ENCODE measurements at regions not wholly inside any gene's neighbourhood (a gene's known extent, or its start where the extent isn't known, plus 50 kb on each side); places are given as distances from the start of the nearest gene placed in this dataset.

DNA sequence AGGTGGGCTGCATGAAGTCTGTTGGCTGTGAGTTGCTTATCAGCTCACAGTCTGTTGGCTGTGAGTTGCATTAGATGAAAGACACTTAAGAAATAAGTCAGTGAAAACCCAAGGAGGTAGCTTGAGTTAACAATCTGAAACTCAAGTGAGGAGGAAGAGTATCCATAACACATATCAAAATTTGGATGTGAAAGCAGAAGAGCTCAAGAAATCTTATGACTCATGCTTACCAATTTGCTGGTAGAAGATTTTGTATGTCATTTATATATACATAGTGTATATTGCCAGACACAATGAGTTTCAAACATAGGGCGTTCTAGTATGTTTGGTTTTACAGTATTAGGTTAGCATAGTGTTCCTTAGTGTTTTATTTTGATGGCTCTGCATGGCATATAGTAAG, 107.4 kb downstream of the DDIT4L start:
- POLR2A ChIA-PET: no interaction called here
- ATAC-seq (no peak), DNase-seq (no peak)
- Mint-ChIP-seq H3K27me3 (ENCODE audit: low read depth) (no peaks in the 10 kb centered on the region), H3K36me3 (ENCODE audit: low read depth) (no peaks in the 10 kb centered on the region), H3K4me1 (ENCODE audit: low read depth) (no peaks in the 10 kb centered on the region), H3K9me3 (ENCODE audit: insufficient read depth) (no peaks in the 10 kb centered on the region), H3K4me3 (no peak overlapping the region), H3K27ac (no peak overlapping the region)
- CTCF ChIA-PET: interaction anchor here (1.0 to 6.6 kb wide), 4 partner anchors 10 to 84 kb away, joined by 3 to 57 read pairs (median 6); no protein-coding TSS in a partner anchor

DNA sequence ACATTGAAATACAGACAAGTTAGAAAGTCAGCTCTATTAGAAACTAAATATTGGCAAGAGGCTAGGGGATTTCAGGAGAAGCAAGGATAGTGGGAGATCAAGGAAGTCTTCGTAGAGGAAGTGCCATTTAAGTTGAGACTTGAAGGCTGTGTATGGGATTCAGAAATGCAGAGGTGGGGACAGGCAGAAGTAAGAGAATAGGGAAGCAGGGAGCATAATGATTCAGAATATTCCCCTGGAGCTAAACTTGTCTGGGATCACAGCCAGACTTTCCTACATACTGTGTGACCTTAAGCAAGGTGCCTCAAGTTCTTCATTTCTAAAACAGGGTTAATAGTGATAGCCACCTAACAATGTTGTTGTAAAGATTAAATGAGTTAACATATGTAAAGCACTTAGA, 108.8 kb downstream of the DDIT4L start:
- no peaks in the 10 kb centered on the region for H3K36me3 Mint-ChIP-seq (ENCODE audit: low read depth)
- H3K4me1 Mint-ChIP-seq (ENCODE audit: low read depth): no peaks in the 10 kb centered on the region
- H3K9me3 Mint-ChIP-seq (ENCODE audit: insufficient read depth): no peaks in the 10 kb centered on the region
- H3K27ac Mint-ChIP-seq: no peak overlapping the region
- H3K27me3 Mint-ChIP-seq (ENCODE audit: low read depth): no peaks in the 10 kb centered on the region
- CTCF ChIA-PET: interaction anchor here (0.9 to 6.6 kb wide), 2 partner anchors 11 to 14 kb away, joined by 3 to 57 read pairs; no protein-coding TSS in a partner anchor
- no peak overlapping the region for H3K4me3 Mint-ChIP-seq
- ATAC-seq (no peak), DNase-seq (no peak)
- POLR2A ChIA-PET: no interaction called here

DNA sequence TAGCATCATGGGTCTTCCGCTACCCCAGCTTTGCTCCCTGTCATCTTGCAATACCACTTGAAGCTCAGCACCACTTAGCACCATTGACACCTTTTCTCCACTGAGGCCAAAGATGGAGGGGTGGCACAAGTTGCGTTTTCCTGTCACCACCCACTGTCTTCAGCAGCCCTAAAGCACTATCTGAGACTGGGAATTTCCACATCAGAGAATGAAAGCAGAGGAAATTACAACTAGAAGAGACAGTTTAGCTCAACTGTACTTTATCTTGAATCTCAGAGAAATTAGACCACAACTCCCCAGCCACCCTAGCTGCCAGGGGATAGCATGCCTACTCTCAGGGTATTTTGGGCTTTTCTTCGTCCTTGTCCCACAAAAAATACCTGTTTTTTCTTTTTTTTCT, 111.0 kb downstream of the DDIT4L start:
- POLR2A ChIA-PET: interaction anchor here (0.6 kb wide), 1 partner anchor 117 kb away, joined by 10 read pairs; no protein-coding TSS in a partner anchor
- CTCF ChIA-PET: interaction anchor here (1.0 to 6.6 kb wide), 3 partner anchors 13 to 220 kb away, joined by 3 to 57 read pairs (median 4); no protein-coding TSS in a partner anchor
- DNase-seq: no peak
- Mint-ChIP-seq H3K4me1 (ENCODE audit: low read depth) (no peaks in the 10 kb centered on the region), H3K4me3 (no peak overlapping the region), H3K9me3 (ENCODE audit: insufficient read depth) (no peaks in the 10 kb centered on the region), H3K27me3 (ENCODE audit: low read depth) (peaks cover 5% of the 10 kb centered on the region), H3K27ac (no peak overlapping the region), H3K36me3 (ENCODE audit: low read depth) (no peaks in the 10 kb centered on the region)
- no peak for ATAC-seq

DNA sequence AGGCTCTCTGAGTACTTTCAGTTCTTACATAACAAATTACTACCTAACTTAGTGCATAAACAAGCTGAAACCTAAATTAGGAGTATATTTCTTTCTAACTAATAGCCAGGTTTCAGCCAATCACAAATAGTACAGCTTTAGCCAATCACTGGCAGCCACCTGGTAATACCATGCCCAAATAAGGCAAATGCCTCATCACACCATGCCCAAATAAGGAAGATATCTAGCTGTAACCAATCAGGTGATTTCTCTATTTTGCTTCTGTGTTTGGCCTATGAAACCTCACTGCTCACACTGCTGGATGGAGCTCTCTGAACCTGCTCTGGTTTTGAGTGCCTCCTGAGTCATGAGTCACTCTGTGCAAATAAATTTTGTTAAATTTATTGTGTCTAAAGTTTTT, 113.5 kb downstream of the DDIT4L start:
- DNase-seq: no peak
- Mint-ChIP-seq H3K4me3 (no peak overlapping the region), H3K9me3 (ENCODE audit: insufficient read depth) (no peaks in the 10 kb centered on the region), H3K27me3 (ENCODE audit: low read depth) (peaks cover 13% of the 10 kb centered on the region), H3K27ac (no peak overlapping the region), H3K36me3 (ENCODE audit: low read depth) (no peaks in the 10 kb centered on the region), H3K4me1 (ENCODE audit: low read depth) (no peaks in the 10 kb centered on the region)
- no peak for ATAC-seq
- ChIA-PET POLR2A (no interaction called here), CTCF (interaction anchor here (0.9 to 1.3 kb wide), 2 partner anchors 16 to 17 kb away, joined by 3 to 5 read pairs; no protein-coding TSS in a partner anchor)

DNA sequence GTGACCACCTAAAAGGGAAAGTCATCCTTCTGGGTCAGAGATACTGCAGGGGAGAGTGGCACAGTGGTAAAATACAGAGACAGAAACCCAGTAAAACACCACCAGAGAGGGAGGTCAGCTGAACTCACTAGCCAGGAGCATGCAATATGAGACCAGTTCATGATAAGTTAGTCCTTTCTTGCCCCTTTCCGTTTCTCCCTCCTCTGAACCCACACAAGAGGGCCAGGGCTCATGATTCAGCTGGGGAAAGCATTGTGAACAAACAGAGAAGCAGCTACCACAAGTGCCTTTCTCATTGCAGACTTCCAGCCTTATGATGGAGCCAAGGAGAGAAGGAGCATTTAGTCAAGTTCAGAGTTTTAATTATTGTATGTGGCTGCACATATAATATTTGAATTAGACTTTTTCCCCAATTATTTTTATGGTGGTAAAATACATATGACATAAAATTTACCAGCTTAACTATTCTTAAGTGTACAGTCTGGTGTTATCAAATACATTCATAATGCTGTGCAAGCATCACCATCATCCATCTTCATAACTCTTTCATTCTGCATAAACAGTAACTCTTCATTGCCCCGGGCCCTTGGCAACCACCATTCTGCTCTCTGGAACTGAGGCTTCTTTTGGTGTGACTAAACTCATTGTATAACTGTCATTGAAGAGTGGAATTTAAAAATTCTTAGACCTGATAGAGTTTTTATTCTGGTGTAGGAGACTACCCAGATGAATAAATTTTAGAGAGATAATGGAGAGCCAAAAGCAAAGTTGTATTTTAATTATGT, 114.6 kb downstream of the DDIT4L start:
- no peaks in the 10 kb centered on the region for H3K9me3 Mint-ChIP-seq (ENCODE audit: insufficient read depth)
- ATAC-seq (no peak), DNase-seq (no peak)
- peaks cover 15% of the 10 kb centered on the region for H3K27me3 Mint-ChIP-seq (ENCODE audit: low read depth)
- CTCF ChIA-PET: interaction anchor here (1.3 kb wide), 1 partner anchor 17 kb away, joined by 3 read pairs; no protein-coding TSS in a partner anchor
- POLR2A ChIA-PET: no interaction called here
- no peak overlapping the region for H3K4me3 Mint-ChIP-seq
- H3K4me1 Mint-ChIP-seq (ENCODE audit: low read depth): no peaks in the 10 kb centered on the region
- no peak overlapping the region for H3K27ac Mint-ChIP-seq
- no peaks in the 10 kb centered on the region for H3K36me3 Mint-ChIP-seq (ENCODE audit: low read depth)

DNA sequence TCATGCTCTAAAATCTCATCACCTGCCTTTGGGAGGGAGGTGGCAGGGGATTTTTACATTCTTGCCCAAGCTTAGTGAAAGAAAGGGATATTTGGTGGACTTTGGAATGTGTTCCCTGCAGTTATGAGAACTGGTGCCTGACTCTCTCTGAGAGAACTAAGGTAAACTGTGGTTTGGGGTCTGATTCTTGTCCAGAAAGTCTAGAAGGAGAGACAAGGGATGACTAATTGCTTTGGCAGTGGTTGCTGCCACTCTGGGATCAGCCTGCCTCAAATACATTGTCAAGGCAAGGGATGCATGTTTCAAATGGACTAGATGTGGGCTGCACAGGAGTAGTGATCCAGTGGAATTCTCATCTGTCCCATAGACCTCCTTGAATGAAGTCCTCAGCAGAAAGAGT, 115.2 kb downstream of the DDIT4L start:
- Mint-ChIP-seq H3K4me1 (ENCODE audit: low read depth) (no peaks in the 10 kb centered on the region), H3K27me3 (ENCODE audit: low read depth) (peaks cover 15% of the 10 kb centered on the region), H3K9me3 (ENCODE audit: insufficient read depth) (no peaks in the 10 kb centered on the region), H3K27ac (no peak overlapping the region), H3K36me3 (ENCODE audit: low read depth) (no peaks in the 10 kb centered on the region), H3K4me3 (no peak overlapping the region)
- no peak for ATAC-seq
- no peak for DNase-seq
- ChIA-PET POLR2A (no interaction called here), CTCF (no interaction called here)

DNA sequence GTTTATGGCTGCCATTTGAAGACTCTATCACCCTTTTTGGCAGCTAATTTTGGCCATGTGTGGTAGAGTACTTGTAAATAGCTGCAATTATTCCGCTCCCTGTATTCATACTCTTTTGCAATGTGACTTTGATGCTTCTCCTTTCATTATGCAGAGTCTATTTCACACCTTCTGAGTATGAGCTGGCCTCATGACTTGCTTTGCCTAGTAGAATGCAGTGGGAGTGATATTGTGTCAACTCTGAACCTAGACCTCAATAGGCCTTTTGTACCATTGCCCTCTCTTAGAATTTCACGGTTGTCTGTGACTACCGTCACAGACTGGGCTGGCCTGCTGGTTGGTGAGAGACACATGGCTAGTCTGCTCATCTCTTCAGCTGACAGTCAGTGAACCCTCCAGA, 118.8 kb downstream of the DDIT4L start:
- CTCF ChIA-PET: interaction anchor here (1.1 kb wide), 1 partner anchor 73 kb away, joined by 3 read pairs; no protein-coding TSS in a partner anchor
- no peak overlapping the region for H3K27ac Mint-ChIP-seq
- POLR2A ChIA-PET: no interaction called here
- no peaks in the 10 kb centered on the region for H3K9me3 Mint-ChIP-seq (ENCODE audit: insufficient read depth)
- ATAC-seq: no peak
- no peak for DNase-seq
- no peak overlapping the region for H3K4me3 Mint-ChIP-seq
- peaks cover 26% of the 10 kb centered on the region for H3K27me3 Mint-ChIP-seq (ENCODE audit: low read depth)
- H3K4me1 Mint-ChIP-seq (ENCODE audit: low read depth): no peaks in the 10 kb centered on the region
- H3K36me3 Mint-ChIP-seq (ENCODE audit: low read depth): no peaks in the 10 kb centered on the region

DNA sequence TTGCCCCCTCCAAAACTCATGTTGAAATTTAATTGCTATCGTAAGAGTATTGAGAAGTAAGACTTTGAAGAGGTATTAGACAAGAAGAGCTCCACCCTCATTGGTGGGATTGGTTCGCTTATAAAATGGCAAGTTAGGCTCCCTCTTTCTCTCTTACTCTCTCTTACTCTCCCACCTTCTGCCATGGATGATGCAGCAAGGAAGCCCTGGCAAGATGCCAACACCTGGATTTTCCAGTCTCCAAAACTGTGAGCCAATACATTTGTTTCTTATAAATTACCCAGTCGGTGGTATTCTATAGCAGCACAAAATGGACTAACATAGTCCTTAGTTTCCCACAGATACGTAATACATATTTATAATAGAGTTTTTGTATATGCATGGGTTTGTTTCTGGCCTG, 119.4 kb downstream of the DDIT4L start:
- ATAC-seq (no peak), DNase-seq (no peak)
- Mint-ChIP-seq H3K4me3 (no peak overlapping the region), H3K27ac (no peak overlapping the region), H3K4me1 (ENCODE audit: low read depth) (no peaks in the 10 kb centered on the region), H3K36me3 (ENCODE audit: low read depth) (no peaks in the 10 kb centered on the region), H3K9me3 (ENCODE audit: insufficient read depth) (no peaks in the 10 kb centered on the region), H3K27me3 (ENCODE audit: low read depth) (peaks cover 28% of the 10 kb centered on the region)
- ChIA-PET CTCF (interaction anchor here (1.1 kb wide), 1 partner anchor 73 kb away, joined by 3 read pairs; no protein-coding TSS in a partner anchor), POLR2A (no interaction called here)

DNA sequence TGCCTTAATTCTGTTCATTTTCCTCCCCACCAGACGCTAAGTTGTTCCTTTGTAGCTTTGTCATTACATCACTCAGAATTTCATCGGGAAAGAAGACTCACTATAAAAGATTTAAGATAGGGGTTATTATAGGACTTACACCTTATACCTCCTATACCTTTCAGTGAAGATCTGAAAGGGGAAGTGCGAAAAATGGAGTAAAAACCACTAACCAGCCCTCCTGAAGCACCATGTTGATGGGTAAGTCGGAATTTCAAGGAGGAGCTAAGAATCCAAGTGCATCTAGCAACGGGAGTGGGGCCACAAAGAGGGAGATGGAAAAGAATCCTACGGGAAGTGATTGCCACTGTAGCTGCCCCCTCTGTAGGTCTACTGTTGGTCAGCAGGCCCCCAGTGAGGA, 119.1 kb upstream of the H2AZ1 start:
- DNase-seq (no peak), ATAC-seq (no peak)
- Mint-ChIP-seq H3K27ac (no peak overlapping the region), H3K27me3 (ENCODE audit: low read depth) (peaks cover 23% of the 10 kb centered on the region), H3K9me3 (ENCODE audit: insufficient read depth) (no peaks in the 10 kb centered on the region), H3K4me3 (no peak overlapping the region), H3K4me1 (ENCODE audit: low read depth) (no peaks in the 10 kb centered on the region), H3K36me3 (ENCODE audit: low read depth) (no peaks in the 10 kb centered on the region)
- ChIA-PET POLR2A (no interaction called here), CTCF (no interaction called here)

DNA sequence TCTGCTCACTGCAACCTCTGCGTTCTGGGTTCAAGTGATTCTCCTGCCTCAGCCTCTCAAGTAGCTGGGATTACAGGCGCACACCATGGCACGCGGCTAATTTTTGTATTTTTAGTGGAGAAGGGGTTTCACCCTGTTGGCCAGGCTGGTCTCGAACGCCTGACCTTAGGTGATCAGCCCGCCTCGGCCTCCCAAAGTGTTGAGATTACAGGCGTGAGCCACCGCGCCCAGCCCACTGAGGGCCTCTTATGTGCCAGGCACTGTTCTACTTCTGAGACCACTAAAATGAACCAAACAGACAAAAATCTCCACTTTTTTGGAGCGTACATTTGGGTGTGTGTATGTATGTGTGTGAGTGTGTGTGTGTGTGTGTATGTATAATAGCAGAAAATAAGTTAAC, 117.2 kb upstream of the H2AZ1 start:
- H3K27me3 Mint-ChIP-seq (ENCODE audit: low read depth): peaks cover 24% of the 10 kb centered on the region
- no peaks in the 10 kb centered on the region for H3K9me3 Mint-ChIP-seq (ENCODE audit: insufficient read depth)
- no peak overlapping the region for H3K27ac Mint-ChIP-seq
- no peaks in the 10 kb centered on the region for H3K36me3 Mint-ChIP-seq (ENCODE audit: low read depth)
- DNase-seq: no peak
- no peaks in the 10 kb centered on the region for H3K4me1 Mint-ChIP-seq (ENCODE audit: low read depth)
- ATAC-seq: no peak
- ChIA-PET CTCF (no interaction called here), POLR2A (no interaction called here)
- no peak overlapping the region for H3K4me3 Mint-ChIP-seq

DNA sequence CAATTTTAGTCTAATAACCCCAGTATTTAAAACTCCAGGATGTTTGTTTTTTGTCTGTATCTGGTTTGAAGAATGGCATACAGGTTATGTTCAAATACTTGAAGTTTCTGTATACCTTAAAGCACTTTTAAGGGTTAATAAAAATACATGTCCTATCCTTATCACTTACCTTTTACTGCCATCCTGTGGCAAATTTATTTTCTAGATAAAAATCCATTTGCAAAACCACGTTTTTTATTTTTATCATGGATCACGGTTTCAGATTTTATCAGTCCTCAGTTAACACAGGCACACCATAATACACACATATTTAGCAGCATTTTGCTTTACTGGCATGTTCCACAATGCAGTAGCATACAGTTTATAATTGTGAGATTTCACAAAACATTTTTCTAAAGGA, 113.3 kb upstream of the H2AZ1 start:
- H3K27ac Mint-ChIP-seq: no peak overlapping the region
- H3K36me3 Mint-ChIP-seq (ENCODE audit: low read depth): no peaks in the 10 kb centered on the region
- H3K4me1 Mint-ChIP-seq (ENCODE audit: low read depth): no peaks in the 10 kb centered on the region
- no peak for DNase-seq
- no peaks in the 10 kb centered on the region for H3K9me3 Mint-ChIP-seq (ENCODE audit: insufficient read depth)
- H3K27me3 Mint-ChIP-seq (ENCODE audit: low read depth): peaks cover 15% of the 10 kb centered on the region
- POLR2A ChIA-PET: no interaction called here
- CTCF ChIA-PET: no interaction called here
- no peak overlapping the region for H3K4me3 Mint-ChIP-seq
- no peak for ATAC-seq

DNA sequence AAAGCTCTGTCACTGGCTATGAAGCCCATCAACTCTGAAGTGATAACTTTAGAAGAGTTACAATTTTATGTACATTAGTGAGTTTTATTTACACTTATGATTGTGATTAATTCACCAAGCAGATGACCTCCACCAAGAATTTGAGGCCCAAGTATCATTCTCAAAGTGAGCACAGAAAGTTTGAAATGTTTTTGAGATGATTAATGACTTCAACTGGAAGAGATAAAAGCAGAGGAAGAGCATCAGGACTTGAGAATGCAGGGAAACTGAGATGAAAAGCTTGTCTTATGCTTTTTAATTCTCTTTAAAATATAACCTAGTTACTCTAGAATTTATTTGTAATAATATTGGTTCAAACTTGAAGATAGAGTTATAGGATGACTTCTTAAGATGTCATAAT, 112.8 kb upstream of the H2AZ1 start:
- Mint-ChIP-seq H3K27me3 (ENCODE audit: low read depth) (peaks cover 12% of the 10 kb centered on the region), H3K9me3 (ENCODE audit: insufficient read depth) (no peaks in the 10 kb centered on the region), H3K4me3 (no peak overlapping the region), H3K36me3 (ENCODE audit: low read depth) (no peaks in the 10 kb centered on the region), H3K27ac (no peak overlapping the region), H3K4me1 (ENCODE audit: low read depth) (no peaks in the 10 kb centered on the region)
- POLR2A ChIA-PET: no interaction called here
- CTCF ChIA-PET: no interaction called here
- ATAC-seq (no peak), DNase-seq (no peak)

All from activated CD8-positive, alpha-beta T cell treated with anti-CD3 and anti-CD28 coated beads, Interleukin-2, amount 10 ng/mL, durations not matched to agents 7 days and 5 days (primary cell).